ENCODE measurements at regions not wholly inside any gene's neighbourhood (a gene's known extent, or its start where the extent isn't known, plus 50 kb on each side); places are given as distances from the start of the nearest gene placed in this dataset.

DNA sequence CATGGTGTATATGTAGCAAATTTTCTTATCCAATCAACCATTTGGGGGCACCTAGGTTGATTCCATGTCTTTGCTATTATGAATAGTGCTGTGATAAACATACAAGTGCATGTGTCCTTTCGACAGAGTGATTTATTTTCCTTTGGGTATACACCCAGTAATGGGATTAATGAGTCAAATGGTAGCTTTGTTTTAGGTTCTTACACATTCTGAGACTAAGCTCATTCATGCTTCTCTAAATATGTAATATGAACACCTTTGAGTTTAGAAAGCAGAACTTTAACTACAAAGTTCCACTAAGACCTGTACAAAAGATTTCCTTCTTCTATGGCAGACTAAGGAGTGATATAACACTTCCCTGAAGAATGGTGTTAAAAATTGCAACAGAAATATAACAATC is 627.0 kb downstream of the KCNA4 start:
- ChIA-PET POLR2A (no interaction called here), CTCF (no interaction called here)
- no peak for DNase-seq (ENCODE audit: low read depth)
- Histone ChIP-seq H3K36me3 (ENCODE audit: control insufficient read depth, insufficient read depth, low read length) (no peaks in the 10 kb centered on the region), H3K4me3 (ENCODE audit: low read depth, low read length) (no peak overlapping the region), H3K27me3 (ENCODE audit: control insufficient read depth, insufficient read depth, low read length) (no peaks in the 10 kb centered on the region)
- TF ChIP-seq, protein P1, sequence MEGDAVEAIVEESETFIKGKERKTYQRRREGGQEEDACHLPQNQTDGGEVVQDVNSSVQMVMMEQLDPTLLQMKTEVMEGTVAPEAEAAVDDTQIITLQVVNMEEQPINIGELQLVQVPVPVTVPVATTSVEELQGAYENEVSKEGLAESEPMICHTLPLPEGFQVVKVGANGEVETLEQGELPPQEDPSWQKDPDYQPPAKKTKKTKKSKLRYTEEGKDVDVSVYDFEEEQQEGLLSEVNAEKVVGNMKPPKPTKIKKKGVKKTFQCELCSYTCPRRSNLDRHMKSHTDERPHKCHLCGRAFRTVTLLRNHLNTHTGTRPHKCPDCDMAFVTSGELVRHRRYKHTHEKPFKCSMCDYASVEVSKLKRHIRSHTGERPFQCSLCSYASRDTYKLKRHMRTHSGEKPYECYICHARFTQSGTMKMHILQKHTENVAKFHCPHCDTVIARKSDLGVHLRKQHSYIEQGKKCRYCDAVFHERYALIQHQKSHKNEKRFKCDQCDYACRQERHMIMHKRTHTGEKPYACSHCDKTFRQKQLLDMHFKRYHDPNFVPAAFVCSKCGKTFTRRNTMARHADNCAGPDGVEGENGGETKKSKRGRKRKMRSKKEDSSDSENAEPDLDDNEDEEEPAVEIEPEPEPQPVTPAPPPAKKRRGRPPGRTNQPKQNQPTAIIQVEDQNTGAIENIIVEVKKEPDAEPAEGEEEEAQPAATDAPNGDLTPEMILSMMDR (IDR thresholded peaks at IDR 0.05; ENCODE audit: insufficient read depth, low read depth, low read length) = no peak

DNA sequence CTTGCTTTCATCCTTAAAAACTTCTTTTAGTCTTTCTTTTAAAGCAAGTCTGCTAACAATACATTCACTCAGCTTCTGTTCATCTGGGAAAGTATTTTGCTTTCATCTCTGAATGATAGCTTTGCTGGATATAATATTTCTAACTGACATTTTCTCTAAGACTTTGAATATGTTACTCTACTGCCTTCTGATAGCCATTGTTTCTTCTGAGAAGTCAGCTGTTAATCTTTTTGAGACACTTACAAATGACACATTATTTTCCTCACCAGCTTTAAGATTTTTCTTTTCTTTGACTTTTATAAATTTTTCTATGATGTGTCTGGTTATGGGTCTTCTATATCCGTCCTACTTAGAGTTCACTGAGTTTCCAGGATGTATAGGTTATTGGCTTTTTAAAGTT is 643.1 kb downstream of the KCNA4 start:
- TF ChIP-seq, protein P1 (IDR thresholded peaks at IDR 0.05; ENCODE audit: insufficient read depth, low read depth, low read length) = no peak
- ChIA-PET CTCF (interaction anchor here (0.7 kb wide), 1 partner anchor 1441 kb away, joined by 3 read pairs; no protein-coding TSS in a partner anchor), POLR2A (no interaction called here)
- Histone ChIP-seq H3K36me3 (ENCODE audit: control insufficient read depth, insufficient read depth, low read length) (no peaks in the 10 kb centered on the region), H3K4me3 (ENCODE audit: low read depth, low read length) (no peak overlapping the region), H3K27me3 (ENCODE audit: control insufficient read depth, insufficient read depth, low read length) (no peaks in the 10 kb centered on the region)
- no peak for DNase-seq (ENCODE audit: low read depth)

DNA sequence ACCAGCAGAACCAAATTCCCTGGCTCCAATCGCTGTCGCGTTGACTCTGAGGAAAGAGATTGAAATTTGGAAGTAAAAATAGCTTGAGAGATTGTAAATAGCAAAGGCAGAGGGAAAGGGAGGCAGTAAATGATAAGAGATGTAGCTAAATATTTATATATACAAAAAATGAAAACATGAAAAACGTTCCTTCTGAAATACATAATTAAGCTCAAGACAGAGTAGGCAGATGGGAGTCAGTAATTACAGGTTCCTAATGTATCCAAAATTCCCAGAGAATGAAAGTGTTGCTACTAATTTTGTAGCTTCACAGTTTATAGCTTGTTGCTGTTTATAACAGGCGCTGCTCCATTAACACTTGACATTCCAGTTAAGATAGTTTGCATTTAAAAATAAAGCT is 648.7 kb downstream of the KCNA4 start:
- H3K27me3 ChIP-seq (ENCODE audit: control insufficient read depth, insufficient read depth, low read length) = no peaks in the 10 kb centered on the region; the same call in none of the 2 replicates
- ChIA-PET POLR2A (no interaction called here), CTCF (interaction anchor here (0.9 kb wide), 1 partner anchor 12 kb away, joined by 3 read pairs; no protein-coding TSS in a partner anchor)
- TF ChIP-seq, protein P1 (IDR thresholded peaks at IDR 0.05; ENCODE audit: insufficient read depth, low read depth, low read length) = no peak
- DNase-seq (ENCODE audit: low read depth) = no peak
- H3K36me3 ChIP-seq (ENCODE audit: control insufficient read depth, insufficient read depth, low read length) = no peaks in the 10 kb centered on the region
- H3K4me3 ChIP-seq (ENCODE audit: low read depth, low read length) = no peak overlapping the region

DNA sequence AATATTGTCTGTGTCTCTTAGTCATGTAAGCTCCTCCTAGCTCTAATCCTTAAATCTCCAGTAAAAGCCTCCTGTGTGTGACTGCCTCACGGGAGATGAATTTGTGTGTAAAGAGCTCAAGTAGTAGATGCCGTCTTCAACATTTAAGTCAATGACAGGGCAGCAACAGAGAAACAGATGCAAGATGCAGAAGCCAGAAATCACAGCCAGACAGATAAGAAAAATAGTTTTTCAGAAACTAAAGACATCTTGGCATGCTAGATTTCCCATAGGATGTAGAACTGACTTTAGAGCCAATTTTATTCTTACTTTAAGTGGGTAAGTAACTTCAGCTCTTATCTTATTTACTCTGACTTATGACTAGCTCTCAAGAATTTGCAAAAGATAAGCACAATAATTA is 652.8 kb downstream of the KCNA4 start:
- POLR2A ChIA-PET = no interaction called here

DNA sequence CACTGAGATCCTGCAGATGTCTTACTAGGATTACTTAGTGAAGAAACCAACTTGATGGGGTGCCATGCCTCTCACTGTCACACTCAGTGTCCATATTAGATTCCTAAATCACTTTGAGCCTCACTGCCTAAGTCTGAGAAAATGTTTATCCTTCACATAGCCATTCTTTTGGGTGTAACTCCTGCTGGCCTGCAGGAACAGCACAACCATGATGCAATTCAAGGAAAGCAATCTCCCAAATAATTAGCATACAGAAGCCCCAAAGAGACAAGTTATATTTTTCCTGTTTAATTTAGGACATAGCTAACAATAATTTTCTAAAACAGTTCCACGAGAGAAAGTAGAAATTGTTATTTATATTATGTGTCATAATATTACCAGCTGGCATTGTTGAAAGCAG is 655.5 kb downstream of the KCNA4 start:
- H3K27me3 ChIP-seq (ENCODE audit: control insufficient read depth, insufficient read depth, low read length) = peaks cover 1% of the 10 kb centered on the region

More for the DNA sequence above, 652.8 kb downstream of the KCNA4 start:
- TF ChIP-seq, protein P1 (IDR thresholded peaks at IDR 0.05; ENCODE audit: insufficient read depth, low read depth, low read length) = no peak
- Histone ChIP-seq H3K27me3 (ENCODE audit: control insufficient read depth, insufficient read depth, low read length) (peaks cover 1% of the 10 kb centered on the region), H3K4me3 (ENCODE audit: low read depth, low read length) (no peak overlapping the region), H3K36me3 (ENCODE audit: control insufficient read depth, insufficient read depth, low read length) (no peaks in the 10 kb centered on the region)
- CTCF ChIA-PET = no interaction called here
- DNase-seq (ENCODE audit: low read depth) = no peak

More for the DNA sequence above, 655.5 kb downstream of the KCNA4 start:
- TF ChIP-seq, protein P1 (IDR thresholded peaks at IDR 0.05; ENCODE audit: insufficient read depth, low read depth, low read length) = no peak
- no peaks in the 10 kb centered on the region for H3K36me3 ChIP-seq (ENCODE audit: control insufficient read depth, insufficient read depth, low read length)
- no peak for DNase-seq (ENCODE audit: low read depth)
- POLR2A ChIA-PET = no interaction called here
- CTCF ChIA-PET = interaction anchor here (0.9 to 1.1 kb wide), 2 partner anchors 14 to 18 kb away, joined by 3 read pairs; no protein-coding TSS in a partner anchor
- H3K4me3 ChIP-seq (ENCODE audit: low read depth, low read length) = no peak overlapping the region
